Smooth muscle cell (in vitro differentiated cells): ENCODE measurements at regions not wholly inside any gene's neighbourhood (a gene's known extent, or its start where the extent isn't known, plus 50 kb on each side); places are given as distances from the start of the nearest gene placed in this dataset.

ENCODE experiments used
- DNase-seq: peaks from one replicate; lab custom pipeline; 2025; ENCODE audit not compliant: unreplicated experiment; lab: John Stamatoyannopoulos, UW
- H2AFZ ChIP-seq: fragments of 200-600 bp; sonication (generic); 2 replicates; pipeline ENCODE4 v1.6.0; 2016; ENCODE audit warnings: antibody characterized with exemption, low read depth, mild to moderate bottlenecking
- H3F3A ChIP-seq: fragments of 200-600 bp; sonication (generic); 2 replicates; pipeline ENCODE4 v1.6.0; 2017; ENCODE audit warnings: antibody characterized with exemption, low read depth
- H3K27ac ChIP-seq: fragments of 200-600 bp; sonication (generic); 2 replicates; pipeline ENCODE4 v1.5.1; 2016; ENCODE audit warnings: low read depth, mild to moderate bottlenecking
- H3K27me3 ChIP-seq: fragments of 200-600 bp; sonication (generic); 2 replicates; pipeline ENCODE4 v1.6.1; 2016; ENCODE audit warnings: low read depth, mild to moderate bottlenecking
- H3K36me3 ChIP-seq: fragments of 200-600 bp; sonication (generic); 2 replicates; pipeline ENCODE4 v1.5.1; 2016; ENCODE audit warnings: low read depth
- H3K4me1 ChIP-seq: fragments of 200-600 bp; sonication (generic); 2 replicates; pipeline ENCODE4 v1.5.1; 2016; ENCODE audit warnings: low read depth
- H3K4me2 ChIP-seq: fragments of 200-600 bp; sonication (generic); 2 replicates; pipeline ENCODE4 v1.6.0; 2016; ENCODE audit warnings: mild to moderate bottlenecking
- H3K4me3 ChIP-seq: fragments of 200-600 bp; sonication (generic); 2 replicates; pipeline ENCODE4 v1.5.1; 2016; ENCODE audit warnings: mild to moderate bottlenecking
- H3K79me2 ChIP-seq: fragments of 200-600 bp; sonication (generic); 2 replicates; pipeline ENCODE4 v1.6.0; 2016; ENCODE audit warnings: low read depth, mild to moderate bottlenecking
- H3K9ac ChIP-seq: fragments of 200-600 bp; sonication (generic); 2 replicates; pipeline ENCODE4 v1.6.0; 2016; ENCODE audit warnings: low read depth
- H3K9me3 ChIP-seq: fragments of 200-600 bp; sonication (generic); replicated peaks from 2 replicates; pipeline ENCODE4 v1.5.1; 2016; ENCODE audit warnings: low read depth
- H4K20me1 ChIP-seq: fragments of 200-600 bp; sonication (generic); 2 replicates; pipeline ENCODE4 v1.6.0; 2016; ENCODE audit warnings: low read depth
- WGBS: methylation state at CpG from one replicate; pipeline ENCODE4 v1.1.7; 2016; ENCODE audit warnings: low lambda C conversion rate; 5-methylcytosine and 5-hydroxymethylcytosine counted together
- TF ChIP-seq, protein P1 (sequence below): fragments of 200-600 bp; sonication (generic); IDR thresholded peaks from 2 replicates; pipeline ENCODE4 v1.5.1; 2017; ENCODE audit warnings: borderline replicate concordance, mild to moderate bottlenecking, antibody characterized with exemption; ENCODE audit not compliant: insufficient read depth, poor library complexity, severe bottlenecking

DNA sequence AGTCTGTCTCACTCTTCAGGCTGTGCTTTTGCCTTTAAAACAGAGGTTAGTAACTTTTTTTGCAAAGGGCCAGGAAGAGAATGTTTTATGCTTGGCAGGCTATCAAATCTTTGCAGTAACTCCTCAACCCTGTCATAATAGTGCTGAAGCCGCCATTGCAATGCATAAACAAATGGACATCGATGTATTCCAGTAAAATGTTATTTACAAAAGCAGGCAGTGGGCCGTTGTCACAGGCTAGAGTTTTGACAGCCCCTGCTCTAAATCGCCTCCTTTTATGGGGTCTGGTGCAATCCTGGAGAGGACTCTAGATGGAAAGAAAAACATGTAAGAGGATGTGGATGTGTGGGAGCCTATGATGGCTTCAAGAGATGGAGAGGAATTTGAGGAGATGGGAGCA lies 568.3 kb downstream of the TYW1 start:
- H3K4me1 ChIP-seq, result no peaks in the 10 kb centered on the region
- no peak overlapping the region for H3K4me2 ChIP-seq
- no peaks in the 10 kb centered on the region for H3K9me3 ChIP-seq
- no peak overlapping the region for H3K4me3 ChIP-seq
- H4K20me1 ChIP-seq, result no peaks in the 10 kb centered on the region
- TF ChIP-seq, protein P1, sequence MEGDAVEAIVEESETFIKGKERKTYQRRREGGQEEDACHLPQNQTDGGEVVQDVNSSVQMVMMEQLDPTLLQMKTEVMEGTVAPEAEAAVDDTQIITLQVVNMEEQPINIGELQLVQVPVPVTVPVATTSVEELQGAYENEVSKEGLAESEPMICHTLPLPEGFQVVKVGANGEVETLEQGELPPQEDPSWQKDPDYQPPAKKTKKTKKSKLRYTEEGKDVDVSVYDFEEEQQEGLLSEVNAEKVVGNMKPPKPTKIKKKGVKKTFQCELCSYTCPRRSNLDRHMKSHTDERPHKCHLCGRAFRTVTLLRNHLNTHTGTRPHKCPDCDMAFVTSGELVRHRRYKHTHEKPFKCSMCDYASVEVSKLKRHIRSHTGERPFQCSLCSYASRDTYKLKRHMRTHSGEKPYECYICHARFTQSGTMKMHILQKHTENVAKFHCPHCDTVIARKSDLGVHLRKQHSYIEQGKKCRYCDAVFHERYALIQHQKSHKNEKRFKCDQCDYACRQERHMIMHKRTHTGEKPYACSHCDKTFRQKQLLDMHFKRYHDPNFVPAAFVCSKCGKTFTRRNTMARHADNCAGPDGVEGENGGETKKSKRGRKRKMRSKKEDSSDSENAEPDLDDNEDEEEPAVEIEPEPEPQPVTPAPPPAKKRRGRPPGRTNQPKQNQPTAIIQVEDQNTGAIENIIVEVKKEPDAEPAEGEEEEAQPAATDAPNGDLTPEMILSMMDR, result no peak
- no peak for DNase-seq
- H3K27ac ChIP-seq, result no peak overlapping the region
- no peak overlapping the region for H3K9ac ChIP-seq
- 58% methylated on average over 4 of the region's 4 CpGs for WGBS
- no peaks in the 10 kb centered on the region for H3K27me3 ChIP-seq
- H3F3A ChIP-seq, result no peaks in the 10 kb centered on the region
- no peaks in the 10 kb centered on the region for H3K36me3 ChIP-seq
- no peaks in the 10 kb centered on the region for H3K79me2 ChIP-seq
- H2AFZ ChIP-seq, result no peak overlapping the region

GRCh38 chr7:67566101-67566500 lies 569.5 kb downstream of the TYW1 start:
- H3K27ac ChIP-seq, result no peak overlapping the region
- no peak overlapping the region for H3K4me2 ChIP-seq
- no peak overlapping the region for H3K9ac ChIP-seq
- no peaks in the 10 kb centered on the region for H3K9me3 ChIP-seq
- no peaks in the 10 kb centered on the region for H3K79me2 ChIP-seq
- H3F3A ChIP-seq, result no peaks in the 10 kb centered on the region
- H3K36me3 ChIP-seq, result no peaks in the 10 kb centered on the region
- 85% methylated on average over 4 of the region's 4 CpGs for WGBS
- no peaks in the 10 kb centered on the region for H3K27me3 ChIP-seq
- no peak overlapping the region for H2AFZ ChIP-seq
- no peak overlapping the region for H3K4me3 ChIP-seq
- TF ChIP-seq, protein P1, result no peak
- H4K20me1 ChIP-seq, result no peaks in the 10 kb centered on the region
- H3K4me1 ChIP-seq, result no peaks in the 10 kb centered on the region
- no peak for DNase-seq

DNA sequence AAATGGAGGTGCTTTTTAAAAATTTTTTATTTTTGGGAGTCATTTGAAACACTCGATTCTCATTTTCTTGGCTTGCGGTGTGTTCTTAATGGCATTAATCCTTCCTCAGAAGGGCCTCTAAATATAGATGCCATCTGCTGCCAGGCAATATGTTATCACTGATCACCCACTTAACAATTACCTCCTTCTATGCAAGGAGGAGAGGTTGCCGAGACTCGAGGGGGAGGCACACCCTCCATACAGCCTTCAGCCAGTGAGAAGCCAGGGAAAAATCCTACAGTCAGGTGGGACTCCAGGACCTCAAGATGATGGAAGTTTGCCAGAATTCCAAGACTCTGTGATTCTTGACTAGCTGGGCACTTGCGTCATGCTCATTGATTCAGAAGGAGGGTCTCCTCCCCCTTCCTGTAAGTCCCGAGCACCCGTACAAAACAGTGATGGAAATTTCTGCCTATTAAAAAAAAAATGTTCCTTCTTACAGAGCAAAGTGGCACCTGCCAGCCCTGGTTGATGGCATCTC lies 574.5 kb downstream of the TYW1 start:
- no peak overlapping the region for H3K4me2 ChIP-seq
- WGBS, result 91% methylated on average over 7 of the region's 7 CpGs

GRCh38 chr7:67573639-67574038 lies 577.0 kb downstream of the TYW1 start:
- Histone ChIP-seq H3K27ac (no peak overlapping the region), H3K9ac (no peak overlapping the region), H2AFZ (no peak overlapping the region), H4K20me1 (no peaks in the 10 kb centered on the region), H3K36me3 (no peaks in the 10 kb centered on the region), H3K27me3 (no peaks in the 10 kb centered on the region), H3K4me3 (no peak overlapping the region), H3K4me1 (no peaks in the 10 kb centered on the region), H3K79me2 (no peaks in the 10 kb centered on the region), H3K4me2 (no peak overlapping the region), H3K9me3 (no peaks in the 10 kb centered on the region), H3F3A (no peaks in the 10 kb centered on the region)
- 78% methylated on average over 4 of the region's 4 CpGs for WGBS
- TF ChIP-seq, protein P1, result no peak
- DNase-seq, result no peak

More for the DNA sequence above, 574.5 kb downstream of the TYW1 start:
- Histone ChIP-seq H4K20me1 (no peaks in the 10 kb centered on the region), H3K4me1 (no peaks in the 10 kb centered on the region), H3F3A (no peaks in the 10 kb centered on the region), H3K27me3 (no peaks in the 10 kb centered on the region), H3K9me3 (no peaks in the 10 kb centered on the region), H3K27ac (no peak overlapping the region), H3K79me2 (no peaks in the 10 kb centered on the region), H2AFZ (no peak overlapping the region), H3K36me3 (no peaks in the 10 kb centered on the region), H3K4me3 (no peak overlapping the region), H3K9ac (no peak overlapping the region)
- TF ChIP-seq, protein P1, result no peak
- DNase-seq, result no peak
